H1 (cell line): ENCODE measurements at regions not wholly inside any gene's neighbourhood (a gene's known extent, or its start where the extent isn't known, plus 50 kb on each side); places are given as distances from the start of the nearest gene placed in this dataset.

Experiments
- CREB1 ChIP-seq: IDR thresholded peaks from 2 replicates; pipeline ENCODE4 v1.6.1; 2012; ENCODE audit warnings: inconsistent platforms
- EZH2 ChIP-seq: fragments of 200-600 bp; sonication (generic); IDR thresholded peaks from 2 replicates; pipeline ENCODE4 v1.7.1; 2012; ENCODE audit warnings: low read depth, mild to moderate bottlenecking, moderate library complexity, low read length, inconsistent platforms; ENCODE audit not compliant: severe bottlenecking
- NRF1 ChIP-seq: IDR thresholded peaks from 2 replicates; pipeline ENCODE4 v1.6.1; 2011; ENCODE audit warnings: mild to moderate bottlenecking, low read depth, low read length, improper control_type of control experiment
- POLR2A ChIP-seq, 2 experiments: IDR thresholded peaks; 1 replicate in 1 of 2; 2 replicates in 1 of 2; pipeline ENCODE4 v1.6.1; 2011; ENCODE audit warnings: low read depth in 2 of 2, low read length in 2 of 2, mild to moderate bottlenecking in 2 of 2; ENCODE audit errors: control extremely low read depth in 1 of 2
- SRF ChIP-seq: IDR thresholded peaks from 2 replicates; pipeline ENCODE4 v1.6.1; 2011; ENCODE audit warnings: mild to moderate bottlenecking, low read depth, low read length, moderate library complexity
- ZNF274 ChIP-seq: IDR thresholded peaks from 2 replicates; pipeline ENCODE4 v1.7.0; 2012; ENCODE audit warnings: low read length, borderline replicate concordance; ENCODE audit errors: extremely low read depth
- TF ChIP-seq, protein P1 (sequence below), 3 experiments: IDR thresholded peaks; 1 replicate in 2 of 3; 2 replicates in 1 of 3; pipeline versions ENCODE4 v1.5.1 to v1.6.1; 2011; ENCODE audit warnings: low read length in 3 of 3, mild to moderate bottlenecking in 3 of 3, inconsistent platforms in 2 of 3, low read depth in 1 of 3, moderate library complexity in 1 of 3; ENCODE audit not compliant: insufficient read depth in 1 of 3; ENCODE audit errors: control extremely low read depth in 1 of 3

GRCh38 chr11:116344601-116345000, 428.2 kb downstream of the BUD13 start:
- TF ChIP-seq POLR2A (IDR thresholded peaks at IDR 0.05; ENCODE audit: control extremely low read depth in 1 of 2, low read depth in 2 of 2, low read length in 2 of 2) (no peak), CREB1 (no peak), EZH2 (no peak), ZNF274 (no peak), SRF (no peak), NRF1 (no peak)
- TF ChIP-seq, protein P1, sequence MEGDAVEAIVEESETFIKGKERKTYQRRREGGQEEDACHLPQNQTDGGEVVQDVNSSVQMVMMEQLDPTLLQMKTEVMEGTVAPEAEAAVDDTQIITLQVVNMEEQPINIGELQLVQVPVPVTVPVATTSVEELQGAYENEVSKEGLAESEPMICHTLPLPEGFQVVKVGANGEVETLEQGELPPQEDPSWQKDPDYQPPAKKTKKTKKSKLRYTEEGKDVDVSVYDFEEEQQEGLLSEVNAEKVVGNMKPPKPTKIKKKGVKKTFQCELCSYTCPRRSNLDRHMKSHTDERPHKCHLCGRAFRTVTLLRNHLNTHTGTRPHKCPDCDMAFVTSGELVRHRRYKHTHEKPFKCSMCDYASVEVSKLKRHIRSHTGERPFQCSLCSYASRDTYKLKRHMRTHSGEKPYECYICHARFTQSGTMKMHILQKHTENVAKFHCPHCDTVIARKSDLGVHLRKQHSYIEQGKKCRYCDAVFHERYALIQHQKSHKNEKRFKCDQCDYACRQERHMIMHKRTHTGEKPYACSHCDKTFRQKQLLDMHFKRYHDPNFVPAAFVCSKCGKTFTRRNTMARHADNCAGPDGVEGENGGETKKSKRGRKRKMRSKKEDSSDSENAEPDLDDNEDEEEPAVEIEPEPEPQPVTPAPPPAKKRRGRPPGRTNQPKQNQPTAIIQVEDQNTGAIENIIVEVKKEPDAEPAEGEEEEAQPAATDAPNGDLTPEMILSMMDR (IDR thresholded peaks at IDR 0.05; ENCODE audit: control extremely low read depth in 1 of 3, insufficient read depth in 1 of 3, low read depth in 1 of 3, low read length in 3 of 3): no peak
